Fibroblast of the aortic adventitia (primary cell): ENCODE measurements at regions not wholly inside any gene's neighbourhood (a gene's known extent, or its start where the extent isn't known, plus 50 kb on each side); places are given as distances from the start of the nearest gene placed in this dataset.
"Not testable (repeated sequence)": the region's sequence is repeated elsewhere in the genome, so short reads cannot be mapped to it uniquely, and the experiment has no call there.

ENCODE experiments used
- DNase-seq: peaks from one replicate; pipeline ENCODE4 v3.0.0-alpha.2; 2010; ENCODE audit warnings: low read depth
- H3K4me3 ChIP-seq: 2 replicates; pipeline ENCODE4 v1.5.1; 2011; ENCODE audit warnings: low read depth, mild to moderate bottlenecking, control low read depth, low read length, moderate library complexity
- TF ChIP-seq, protein P1 (sequence below): IDR thresholded peaks from 2 replicates; pipeline ENCODE4 v1.5.1; 2011; ENCODE audit warnings: mild to moderate bottlenecking, low read length, control low read depth, inconsistent platforms; ENCODE audit not compliant: insufficient read depth

DNA sequence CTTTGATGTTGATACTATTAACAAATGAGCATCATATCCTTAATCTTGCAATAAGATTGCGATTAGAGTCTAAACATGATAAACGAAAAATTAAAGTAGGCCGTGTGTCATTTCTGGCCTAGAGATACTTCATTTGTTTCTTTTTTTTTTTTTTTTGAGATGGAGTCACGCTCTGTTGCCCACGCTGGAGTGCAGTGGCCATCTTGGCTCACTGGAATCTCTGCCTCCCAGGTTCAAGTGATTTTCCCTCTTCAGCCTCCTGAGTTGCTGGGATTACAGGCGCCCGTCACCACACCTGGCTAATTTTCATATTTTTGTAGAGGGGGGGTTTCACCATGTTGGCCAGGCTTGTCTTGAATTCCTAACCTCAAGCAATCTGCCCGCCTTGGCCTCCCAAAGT, 446.9 kb downstream of the PCNX1 start:
- no peak overlapping the region for H3K4me3 ChIP-seq
- DNase-seq, result no peak
- TF ChIP-seq, protein P1, sequence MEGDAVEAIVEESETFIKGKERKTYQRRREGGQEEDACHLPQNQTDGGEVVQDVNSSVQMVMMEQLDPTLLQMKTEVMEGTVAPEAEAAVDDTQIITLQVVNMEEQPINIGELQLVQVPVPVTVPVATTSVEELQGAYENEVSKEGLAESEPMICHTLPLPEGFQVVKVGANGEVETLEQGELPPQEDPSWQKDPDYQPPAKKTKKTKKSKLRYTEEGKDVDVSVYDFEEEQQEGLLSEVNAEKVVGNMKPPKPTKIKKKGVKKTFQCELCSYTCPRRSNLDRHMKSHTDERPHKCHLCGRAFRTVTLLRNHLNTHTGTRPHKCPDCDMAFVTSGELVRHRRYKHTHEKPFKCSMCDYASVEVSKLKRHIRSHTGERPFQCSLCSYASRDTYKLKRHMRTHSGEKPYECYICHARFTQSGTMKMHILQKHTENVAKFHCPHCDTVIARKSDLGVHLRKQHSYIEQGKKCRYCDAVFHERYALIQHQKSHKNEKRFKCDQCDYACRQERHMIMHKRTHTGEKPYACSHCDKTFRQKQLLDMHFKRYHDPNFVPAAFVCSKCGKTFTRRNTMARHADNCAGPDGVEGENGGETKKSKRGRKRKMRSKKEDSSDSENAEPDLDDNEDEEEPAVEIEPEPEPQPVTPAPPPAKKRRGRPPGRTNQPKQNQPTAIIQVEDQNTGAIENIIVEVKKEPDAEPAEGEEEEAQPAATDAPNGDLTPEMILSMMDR, result no peak

DNA sequence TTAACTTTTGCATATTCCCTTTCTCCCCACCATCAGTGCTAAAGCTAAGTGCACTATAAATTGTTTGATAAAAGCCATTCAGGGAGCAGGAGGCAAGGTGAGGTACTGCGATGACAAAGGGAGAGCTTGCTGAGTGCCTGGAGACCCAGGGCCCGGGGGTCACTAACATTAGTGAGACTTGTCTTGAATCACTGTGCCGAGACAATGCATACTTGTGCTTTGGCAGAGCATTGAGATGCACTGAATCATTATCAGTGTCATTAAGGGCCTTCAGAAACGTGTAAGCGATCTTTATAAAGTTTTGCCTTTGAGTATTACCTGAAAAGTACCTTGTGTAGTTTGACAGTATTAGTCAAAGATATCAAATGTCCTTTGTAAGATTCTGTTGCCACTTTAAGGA, 447.5 kb downstream of the PCNX1 start:
- TF ChIP-seq, protein P1, result no peak
- no peak overlapping the region for H3K4me3 ChIP-seq
- DNase-seq, result no peak

DNA sequence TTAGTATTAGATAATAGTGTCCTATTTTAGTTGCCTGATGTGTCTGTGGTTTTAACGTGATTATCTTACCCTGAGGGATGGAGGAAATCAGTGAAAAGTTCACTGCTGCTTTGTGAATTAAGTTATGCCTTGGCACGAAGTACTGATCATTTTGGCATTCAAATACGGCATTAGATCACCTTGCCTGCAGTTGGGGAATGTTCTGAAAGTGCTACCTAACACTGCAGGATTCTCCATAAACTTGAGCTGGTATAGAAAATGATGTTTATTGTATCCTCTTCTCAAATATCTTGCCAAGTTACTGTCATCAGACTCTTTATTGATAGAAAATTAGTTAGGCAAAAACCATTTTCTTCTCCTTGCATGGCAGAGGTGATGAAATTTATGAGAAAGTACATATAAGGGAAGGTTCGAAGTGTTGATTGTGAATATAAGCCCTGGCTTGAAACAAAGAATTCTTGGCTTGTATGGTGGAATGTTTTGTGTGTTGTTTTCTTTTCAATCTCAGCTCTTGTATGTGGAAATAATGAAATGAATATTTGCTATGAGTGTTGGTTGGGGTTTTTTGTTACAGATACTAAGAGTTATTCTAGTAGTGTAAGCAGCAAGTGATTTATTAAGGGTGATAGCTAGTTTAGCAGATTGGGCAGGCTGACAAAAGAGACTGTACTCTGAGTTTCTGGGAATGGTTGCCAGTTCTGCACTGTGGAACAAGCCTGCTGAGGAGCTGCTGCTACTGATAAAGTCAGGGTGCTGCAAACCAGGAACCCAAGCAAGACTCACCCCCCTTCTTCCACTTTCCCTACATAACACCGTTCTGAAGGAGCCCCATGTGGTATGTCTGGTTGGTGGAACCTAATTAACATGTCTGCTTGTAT, 448.3 kb downstream of the PCNX1 start:
- TF ChIP-seq, protein P1, result no peak
- peak overlapping the region; percentile 3 for H3K4me3 ChIP-seq
- peak; percentile 92 for DNase-seq

DNA sequence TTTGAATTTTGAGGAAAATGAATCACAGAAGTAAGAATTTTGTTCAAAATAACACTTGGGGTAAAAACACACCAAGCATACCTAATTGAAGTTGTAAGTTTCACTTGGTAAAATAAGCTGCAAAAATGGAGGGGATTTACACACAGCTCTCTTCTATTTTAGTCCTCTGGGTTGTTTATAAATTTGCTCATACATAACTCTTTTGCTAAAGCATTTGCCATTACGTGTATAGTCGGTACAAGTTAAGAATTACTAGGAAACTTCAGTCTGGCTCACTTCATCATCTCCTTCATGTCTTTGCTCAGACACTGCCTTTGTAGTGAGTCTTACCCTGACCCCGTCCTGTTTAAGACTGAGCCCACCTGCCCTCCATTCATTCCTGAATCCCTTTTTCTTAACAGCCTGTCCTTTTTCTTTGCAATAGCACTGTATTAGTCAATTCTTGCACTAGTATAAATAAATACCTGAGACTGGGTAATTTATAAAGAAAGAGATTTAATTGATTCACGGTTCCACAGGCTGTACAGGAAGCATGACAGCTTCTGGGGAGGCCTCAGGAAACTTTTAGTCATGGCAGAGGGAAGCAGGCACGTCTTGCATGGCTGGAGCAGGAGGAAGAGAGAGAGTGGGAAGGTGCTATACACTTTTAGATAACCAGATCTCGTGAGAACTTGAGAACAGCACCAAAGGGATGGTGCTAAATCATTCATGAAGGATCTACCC, 451.1 kb downstream of the PCNX1 start:
- H3K4me3 ChIP-seq, result no peak overlapping the region
- DNase-seq, result no peak
- TF ChIP-seq, protein P1, result no peak

DNA sequence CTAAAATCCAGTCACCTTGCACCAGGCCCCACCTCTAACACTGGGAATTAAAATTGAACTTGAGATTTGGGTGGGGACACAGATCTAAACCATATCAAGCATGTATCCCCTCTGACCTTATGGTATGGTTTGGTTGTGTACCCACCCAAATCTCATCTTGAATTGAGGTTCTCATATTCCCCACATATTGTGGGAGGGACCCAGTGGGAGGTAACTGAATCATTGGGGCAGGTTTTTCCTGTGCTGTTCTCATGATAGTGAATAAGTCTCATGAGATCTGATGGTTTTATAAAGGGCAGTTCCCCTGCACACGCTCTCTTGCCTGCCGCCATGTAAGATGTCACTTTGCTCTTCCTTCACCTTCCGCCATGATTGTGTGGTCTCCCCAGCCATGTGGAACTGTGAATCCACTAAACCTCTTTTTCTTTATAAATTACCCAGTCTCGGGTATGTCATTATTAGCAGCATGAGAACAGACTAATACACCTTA, 451.7 kb downstream of the PCNX1 start:
- H3K4me3 ChIP-seq, DNase-seq: not testable (repeated sequence)

DNA sequence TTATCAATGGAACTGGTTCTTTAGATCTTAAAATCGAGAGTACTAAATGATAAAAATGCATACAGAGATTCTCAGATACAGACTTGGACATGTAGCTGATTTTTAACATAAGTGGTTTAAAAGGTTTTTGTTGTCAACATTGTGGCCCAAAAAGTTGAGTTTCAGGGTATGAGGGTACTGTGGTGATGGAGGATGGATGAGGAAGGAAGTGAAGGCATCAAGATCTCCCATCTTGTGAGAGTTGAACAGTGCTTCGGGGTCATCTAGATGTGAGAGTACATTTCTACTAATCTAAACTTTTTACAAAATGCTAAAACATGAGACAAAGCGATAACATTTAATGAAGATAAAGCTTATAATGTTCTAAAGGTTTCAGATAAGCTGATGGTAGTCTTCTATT, 452.6 kb downstream of the PCNX1 start:
- no peak overlapping the region for H3K4me3 ChIP-seq
- DNase-seq, result no peak
- TF ChIP-seq, protein P1, result no peak

DNA sequence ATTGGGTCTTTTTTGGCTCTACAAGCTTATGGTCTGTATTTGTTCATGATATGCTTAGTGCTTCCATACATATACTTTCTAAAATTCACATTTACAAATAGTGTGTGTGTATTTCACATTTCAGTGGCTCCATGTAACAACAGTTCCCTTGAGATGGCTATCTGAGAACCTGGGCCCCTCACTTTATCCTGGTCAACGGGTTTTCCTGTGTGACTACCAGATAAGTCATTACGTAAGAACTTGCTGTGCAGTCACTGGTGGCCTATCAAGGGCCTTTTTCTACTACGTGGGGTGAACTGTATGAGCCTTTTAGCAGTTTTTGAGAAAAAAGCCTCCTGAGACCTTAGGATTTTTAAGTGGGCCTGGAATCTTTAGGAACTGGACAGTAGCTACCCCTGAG, 454.1 kb downstream of the PCNX1 start:
- H3K4me3 ChIP-seq, result no peak overlapping the region
- TF ChIP-seq, protein P1, result no peak
- DNase-seq, result peak; percentile 48
